ENCODE measurements at regions not wholly inside any gene's neighbourhood (a gene's known extent, or its start where the extent isn't known, plus 50 kb on each side); places are given as distances from the start of the nearest gene placed in this dataset.

GRCh38 chr7:54622696-54623309 lies 80.6 kb downstream of the VSTM2A start:
- DNase-seq = no peak
